Naive thymus-derived CD8-positive, alpha-beta T cell (primary cell): ENCODE measurements at regions not wholly inside any gene's neighbourhood (a gene's known extent, or its start where the extent isn't known, plus 50 kb on each side); places are given as distances from the start of the nearest gene placed in this dataset.

Source experiments
- ATAC-seq, 2 donors: fragments of 150-1000 bp; cut with Tn5 transposase in 1 of 2; sonication (Bioruptor Pico), chemical (Tn5 transposase) in 1 of 2; 1 replicate in 1 of 2; 2 replicates in 1 of 2; pipeline ENCODE4 v1.10.0; 2021; ENCODE audit warnings: mild to moderate bottlenecking in 2 of 2, moderate library complexity in 2 of 2
- POLR2A ChIA-PET: fragments of 350-600 bp; sonication (Branson Sonifier 250); formaldehyde crosslinking; loops from one replicate; lab custom pipeline; 2021; ENCODE audit warnings: antibody characterized with exemption; lab: Charles Lee
- DNase-seq, 10 donors: peaks; one replicate each; pipeline versions ENCODE4 v3.0.0 to v3.0.0-alpha.2; 2020 to 2022
- H3K27ac Mint-ChIP-seq, 10 donors: one replicate each; pipeline ENCODE4 v1.8.0; 2020 to 2022; ENCODE audit warnings: mild to moderate bottlenecking in 10 of 10, mixed read lengths in 10 of 10, moderate library complexity in 4 of 10, inconsistent platforms in 1 of 10
- H3K27me3 Mint-ChIP-seq, 5 donors: one replicate each; pipeline ENCODE4 v1.8.0; 2021 to 2022; ENCODE audit warnings: mixed read lengths in 5 of 5
- H3K36me3 Mint-ChIP-seq, 3 donors: one replicate each; pipeline ENCODE4 v1.8.0; 2020 to 2022; ENCODE audit warnings: mixed read lengths in 3 of 3, mild to moderate bottlenecking in 2 of 3, inconsistent platforms in 1 of 3
- H3K4me1 Mint-ChIP-seq, 4 donors: one replicate each; pipeline ENCODE4 v1.8.0; 2021 to 2022; ENCODE audit warnings: mixed read lengths in 4 of 4
- H3K4me3 Mint-ChIP-seq, 10 donors: one replicate each; pipeline ENCODE4 v1.8.0; 2020 to 2022; ENCODE audit warnings: mild to moderate bottlenecking in 10 of 10, mixed read lengths in 10 of 10, moderate library complexity in 6 of 10, inconsistent platforms in 1 of 10
- H3K9me3 Mint-ChIP-seq, 9 donors: one replicate each; pipeline ENCODE4 v1.8.0; 2020 to 2022; ENCODE audit warnings: mixed read lengths in 9 of 9, mild to moderate bottlenecking in 3 of 9, inconsistent platforms in 1 of 9, moderate library complexity in 1 of 9

DNA sequence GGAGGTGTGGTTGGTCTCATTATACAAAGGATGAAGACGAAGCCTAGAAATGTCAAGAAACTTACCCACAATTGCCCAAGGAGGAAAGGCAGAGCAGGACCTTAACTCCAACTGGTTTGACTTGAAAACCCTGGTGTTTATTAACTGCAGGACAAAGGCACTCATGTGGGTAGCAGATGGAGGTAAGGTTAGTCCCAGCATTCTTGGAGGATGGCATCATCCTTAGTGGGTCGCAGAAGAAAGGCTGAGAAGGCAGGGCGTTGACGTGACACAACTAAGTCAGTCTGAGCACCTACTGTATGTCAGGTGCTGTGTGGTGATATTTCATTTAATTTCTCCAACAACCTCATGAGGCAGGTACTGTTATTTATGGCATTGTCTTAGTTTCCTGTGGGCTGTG, 101.3 kb downstream of the HAPSTR1 start:
- POLR2A ChIA-PET = no interaction called here
- Mint-ChIP-seq H3K4me1 (no peaks in the 10 kb centered on the region), H3K27me3 (peaks cover 4 to 12% (median 5%) of the 10 kb centered on the region in 5 donors), H3K36me3 (no peaks in the 10 kb centered on the region), H3K27ac (no peak overlapping the region), H3K4me3 (no peak overlapping the region), H3K9me3 (no peaks in the 10 kb centered on the region)
- ATAC-seq = no peak
- no peak for DNase-seq

DNA sequence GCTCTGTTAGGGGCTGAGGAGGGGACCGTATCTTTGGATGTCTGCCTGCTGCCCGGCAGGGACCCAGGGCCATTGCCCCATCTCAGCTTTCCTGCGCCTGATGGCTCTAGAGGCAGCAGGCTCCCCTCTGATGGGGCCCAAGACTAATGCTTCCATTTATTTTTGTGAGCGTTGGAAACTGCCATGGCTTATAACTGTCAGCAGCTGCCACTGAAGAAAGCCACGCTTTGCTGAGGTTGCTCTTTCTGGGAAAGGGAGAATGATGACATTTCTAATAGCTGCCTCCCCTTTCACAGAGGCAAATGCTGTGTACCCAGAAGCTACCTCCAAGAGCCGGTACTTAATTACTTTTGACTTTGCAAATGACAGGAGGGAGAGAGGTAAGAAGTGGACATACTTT, 103.8 kb downstream of the HAPSTR1 start:
- Mint-ChIP-seq H3K27ac (no peak overlapping the region), H3K4me3 (no peak overlapping the region), H3K27me3 (peaks cover 5 to 31% (median 11%) of the 10 kb centered on the region in 5 donors), H3K9me3 (no peaks in the 10 kb centered on the region), H3K36me3 (no peaks in the 10 kb centered on the region), H3K4me1 (no peaks in the 10 kb centered on the region)
- DNase-seq = no peak
- no peak for ATAC-seq
- POLR2A ChIA-PET = no interaction called here

DNA sequence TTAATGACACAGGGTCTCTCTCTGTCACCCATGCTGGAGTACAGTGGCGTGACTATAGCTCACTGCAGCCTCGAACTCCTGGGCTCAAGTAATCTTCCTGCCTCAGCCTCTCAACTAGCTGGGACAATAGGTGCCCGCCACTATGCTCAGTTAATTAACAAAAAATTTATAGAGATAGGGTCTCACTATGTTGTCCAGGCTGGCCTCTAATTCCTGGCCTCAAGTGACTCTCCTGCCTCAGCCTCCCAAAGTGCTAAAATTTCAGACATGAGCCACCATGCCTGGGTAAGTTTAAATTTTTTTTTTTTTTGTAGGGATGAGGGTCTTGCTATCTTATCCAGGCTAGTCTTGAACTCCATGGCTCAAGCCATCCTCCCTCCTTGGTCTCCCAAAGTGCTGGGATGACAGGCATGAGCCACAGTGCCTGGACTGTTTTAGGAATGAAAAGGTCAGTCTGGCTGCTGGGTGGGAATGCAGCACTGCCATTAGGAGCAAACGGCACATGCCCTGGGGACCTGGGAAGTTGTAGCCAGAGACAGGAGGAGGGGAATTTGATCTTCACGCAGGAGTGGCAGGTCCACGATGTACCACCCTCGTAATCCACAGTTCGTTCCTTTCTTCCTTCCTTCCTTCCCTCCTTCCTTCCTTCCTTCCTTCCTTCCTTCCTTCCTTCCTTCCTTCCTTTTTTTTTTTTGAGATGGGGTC, 106.7 kb downstream of the HAPSTR1 start:
- Mint-ChIP-seq H3K9me3 (no peaks in the 10 kb centered on the region), H3K27ac (no peak overlapping the region), H3K27me3 (peaks cover 10 to 46% (median 21%) of the 10 kb centered on the region in 5 donors), H3K4me3 (no peak overlapping the region), H3K4me1 (no peaks in the 10 kb centered on the region), H3K36me3 (no peaks in the 10 kb centered on the region)
- ATAC-seq (no peak), DNase-seq (no peak)
- POLR2A ChIA-PET = no interaction called here

DNA sequence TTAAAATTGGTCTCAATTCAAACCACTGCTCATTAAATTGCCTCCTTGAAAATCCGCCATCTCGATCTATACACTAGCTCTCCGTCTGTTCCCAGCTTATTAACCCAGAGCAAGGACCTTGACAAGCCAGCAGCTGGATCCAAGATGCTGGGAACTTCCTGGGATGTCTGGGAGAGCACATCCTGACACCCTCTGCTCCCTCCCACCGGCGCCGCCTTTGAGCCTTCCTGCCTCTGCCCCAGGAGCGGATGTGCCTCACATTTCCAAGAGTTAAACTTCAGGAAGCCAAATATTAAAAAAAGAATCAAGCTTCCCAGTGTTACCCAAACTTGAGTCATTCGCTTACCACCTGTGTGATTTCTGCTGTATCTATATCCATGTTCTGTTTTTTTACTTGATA, 107.9 kb downstream of the HAPSTR1 start:
- Mint-ChIP-seq H3K9me3 (no peaks in the 10 kb centered on the region), H3K27me3 (peaks cover 10 to 44% (median 26%) of the 10 kb centered on the region in 5 donors), H3K4me3 (no peak overlapping the region), H3K27ac (no peak overlapping the region), H3K36me3 (no peaks in the 10 kb centered on the region), H3K4me1 (no peaks in the 10 kb centered on the region)
- ATAC-seq = no peak
- POLR2A ChIA-PET = no interaction called here
- no peak for DNase-seq

DNA sequence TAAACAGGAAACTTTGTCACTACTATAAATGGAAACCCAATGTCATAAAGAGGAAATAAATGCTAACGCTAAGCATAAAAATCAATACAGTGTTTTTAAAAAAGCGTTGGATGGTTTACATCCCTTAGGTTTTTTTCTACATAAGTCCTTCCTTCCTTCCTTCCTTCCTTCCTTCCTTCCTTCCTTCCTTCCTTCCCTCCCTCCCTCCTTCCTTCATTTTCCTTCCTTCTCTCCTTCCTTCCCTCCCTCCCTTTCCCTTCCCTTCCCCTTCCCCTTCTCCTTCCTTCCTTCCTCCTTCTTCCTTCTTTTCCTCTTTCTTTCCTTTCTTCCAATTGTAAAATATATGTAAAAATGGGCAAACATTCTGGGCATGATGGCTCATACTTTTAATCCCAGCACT, 108.3 kb downstream of the HAPSTR1 start:
- no peak for ATAC-seq
- Mint-ChIP-seq H3K4me3 (no peak overlapping the region), H3K27ac (no peak overlapping the region), H3K36me3 (no peaks in the 10 kb centered on the region), H3K4me1 (no peaks in the 10 kb centered on the region), H3K9me3 (no peaks in the 10 kb centered on the region), H3K27me3 (peaks cover 12 to 44% (median 26%) of the 10 kb centered on the region in 5 donors)
- no peak for DNase-seq
- POLR2A ChIA-PET = no interaction called here

DNA sequence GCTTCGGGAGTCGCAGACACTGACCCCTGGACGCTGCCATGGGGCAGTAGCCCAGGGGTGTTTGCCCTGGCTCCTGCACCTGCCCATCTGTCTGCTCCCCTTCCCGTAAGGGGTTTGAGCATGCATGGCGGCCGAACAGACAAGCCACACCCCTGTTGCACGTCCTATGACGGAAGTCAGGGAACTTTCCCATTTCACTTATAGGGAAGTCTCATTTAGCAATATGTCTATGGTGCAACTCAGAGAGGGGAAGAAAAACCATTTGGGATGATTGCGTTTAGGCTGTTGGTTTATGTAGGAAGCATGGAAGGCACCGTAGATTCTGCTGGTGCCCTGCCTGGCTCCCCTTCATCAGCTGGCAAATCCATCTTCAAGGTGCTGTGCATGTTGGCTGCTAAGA, 112.5 kb downstream of the HAPSTR1 start:
- Mint-ChIP-seq H3K27me3 (peaks cover 12 to 48% (median 34%) of the 10 kb centered on the region in 5 donors), H3K27ac (no peak overlapping the region), H3K9me3 (no peaks in the 10 kb centered on the region), H3K36me3 (no peaks in the 10 kb centered on the region), H3K4me3 (no peak overlapping the region), H3K4me1 (no peaks in the 10 kb centered on the region)
- ATAC-seq (no peak), DNase-seq (no peak)
- POLR2A ChIA-PET = no interaction called here

DNA sequence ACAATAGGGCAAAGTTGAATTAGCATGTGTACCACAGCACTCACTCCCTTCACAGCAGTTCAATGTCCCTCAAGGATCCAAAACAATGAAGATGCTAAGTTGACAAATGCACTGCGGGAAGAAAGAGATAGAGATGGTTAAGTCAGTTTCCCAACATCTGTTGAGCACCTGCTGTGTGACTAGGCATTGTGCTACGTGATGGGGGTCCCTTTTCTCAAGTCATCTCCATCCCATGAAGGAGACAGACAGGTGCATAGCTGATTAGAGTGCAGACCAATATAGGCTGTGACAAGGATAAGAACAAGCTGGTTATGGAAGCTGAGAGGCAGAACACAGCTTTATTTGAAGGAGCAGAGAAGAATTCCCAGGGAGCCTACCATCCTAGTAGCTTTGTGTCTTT, 114.2 kb downstream of the HAPSTR1 start:
- POLR2A ChIA-PET = no interaction called here
- Mint-ChIP-seq H3K9me3 (no peaks in the 10 kb centered on the region), H3K36me3 (no peaks in the 10 kb centered on the region), H3K27me3 (peaks cover 12 to 40% (median 32%) of the 10 kb centered on the region in 5 donors), H3K27ac (no peak overlapping the region), H3K4me3 (no peak overlapping the region), H3K4me1 (no peaks in the 10 kb centered on the region)
- DNase-seq (no peak), ATAC-seq (no peak)

DNA sequence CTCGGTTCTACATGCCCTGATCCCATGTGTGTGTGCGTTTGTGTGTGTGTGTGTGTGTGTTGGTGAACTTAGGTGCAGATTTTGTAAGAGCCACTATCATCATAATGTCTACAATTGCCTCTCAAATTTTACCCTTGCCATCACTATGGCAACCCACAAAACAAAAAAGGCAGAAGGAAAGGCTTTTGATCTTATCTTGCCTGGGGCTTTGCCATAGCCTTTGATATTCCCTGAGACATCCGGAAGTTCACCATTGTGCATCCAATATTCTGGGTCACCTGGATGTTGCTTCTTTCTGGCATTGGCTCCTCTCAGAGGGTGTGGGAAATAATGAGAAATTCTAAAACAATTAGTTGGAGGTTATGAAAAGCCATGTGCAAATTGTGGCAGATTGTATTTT, 114.7 kb downstream of the HAPSTR1 start:
- H3K36me3 Mint-ChIP-seq = no peaks in the 10 kb centered on the region
- no peaks in the 10 kb centered on the region for H3K4me1 Mint-ChIP-seq
- no peak overlapping the region for H3K4me3 Mint-ChIP-seq
- ATAC-seq = no peak
- no peak overlapping the region for H3K27ac Mint-ChIP-seq
- POLR2A ChIA-PET = no interaction called here
- no peak for DNase-seq
- peaks cover 12 to 36% (median 29%) of the 10 kb centered on the region in 5 donors for H3K27me3 Mint-ChIP-seq
- H3K9me3 Mint-ChIP-seq = no peaks in the 10 kb centered on the region

DNA sequence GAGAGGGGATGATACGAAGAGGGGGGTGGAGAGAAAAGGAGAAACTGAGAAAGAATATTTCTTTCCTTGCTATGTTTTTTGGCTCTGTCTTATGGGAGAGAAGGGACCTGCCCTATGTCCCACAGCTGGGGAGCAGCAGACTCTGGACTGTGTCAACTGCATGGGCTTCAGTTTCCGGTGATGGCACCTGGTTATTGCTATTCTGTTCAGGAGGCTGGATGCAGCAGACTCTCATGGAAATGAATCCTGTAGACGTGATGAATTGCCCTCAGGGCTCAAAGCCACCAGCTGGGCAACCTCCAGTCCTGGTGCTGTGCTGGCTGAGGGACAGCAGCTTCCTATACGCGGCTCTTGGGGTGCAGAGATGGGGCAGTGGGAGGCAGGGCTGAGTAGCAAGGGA, 121.2 kb downstream of the HAPSTR1 start:
- H3K9me3 Mint-ChIP-seq = peaks cover 0 to 4% (median 0%) of the 10 kb centered on the region in 9 donors
- DNase-seq (no peak), ATAC-seq (no peak)
- H3K27me3 Mint-ChIP-seq = peaks cover 8 to 42% (median 11%) of the 10 kb centered on the region in 5 donors
- H3K27ac Mint-ChIP-seq = no peak overlapping the region
- no peak overlapping the region for H3K4me3 Mint-ChIP-seq
- H3K4me1 Mint-ChIP-seq = no peaks in the 10 kb centered on the region
- H3K36me3 Mint-ChIP-seq = no peaks in the 10 kb centered on the region
- POLR2A ChIA-PET = no interaction called here

DNA sequence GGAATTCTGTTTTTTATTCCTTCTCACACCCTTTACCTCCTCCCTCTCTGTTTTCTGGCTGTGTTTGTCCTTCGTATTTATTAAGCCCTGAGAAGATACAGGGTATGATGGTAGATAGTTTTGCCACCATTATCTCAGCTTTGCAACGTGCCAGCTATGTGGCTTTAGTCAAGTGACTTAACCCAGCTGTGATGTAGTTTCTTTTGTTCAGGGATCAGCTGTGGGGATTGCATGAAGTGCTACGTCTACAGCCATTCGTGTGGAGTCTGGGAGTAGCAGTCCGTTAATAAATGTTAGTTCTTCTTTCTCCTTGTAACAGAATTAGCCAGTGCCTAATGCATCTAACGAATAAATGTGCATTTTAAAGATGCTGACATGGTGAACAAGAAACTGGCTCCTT, 128.4 kb downstream of the HAPSTR1 start:
- Mint-ChIP-seq H3K36me3 (no peaks in the 10 kb centered on the region), H3K9me3 (peaks cover 0 to 4% (median 0%) of the 10 kb centered on the region in 9 donors), H3K4me1 (no peaks in the 10 kb centered on the region), H3K27ac (no peak overlapping the region), H3K4me3 (no peak overlapping the region), H3K27me3 (peaks cover 2 to 10% (median 6%) of the 10 kb centered on the region in 5 donors)
- ATAC-seq = no peak
- POLR2A ChIA-PET = no interaction called here
- no peak for DNase-seq

DNA sequence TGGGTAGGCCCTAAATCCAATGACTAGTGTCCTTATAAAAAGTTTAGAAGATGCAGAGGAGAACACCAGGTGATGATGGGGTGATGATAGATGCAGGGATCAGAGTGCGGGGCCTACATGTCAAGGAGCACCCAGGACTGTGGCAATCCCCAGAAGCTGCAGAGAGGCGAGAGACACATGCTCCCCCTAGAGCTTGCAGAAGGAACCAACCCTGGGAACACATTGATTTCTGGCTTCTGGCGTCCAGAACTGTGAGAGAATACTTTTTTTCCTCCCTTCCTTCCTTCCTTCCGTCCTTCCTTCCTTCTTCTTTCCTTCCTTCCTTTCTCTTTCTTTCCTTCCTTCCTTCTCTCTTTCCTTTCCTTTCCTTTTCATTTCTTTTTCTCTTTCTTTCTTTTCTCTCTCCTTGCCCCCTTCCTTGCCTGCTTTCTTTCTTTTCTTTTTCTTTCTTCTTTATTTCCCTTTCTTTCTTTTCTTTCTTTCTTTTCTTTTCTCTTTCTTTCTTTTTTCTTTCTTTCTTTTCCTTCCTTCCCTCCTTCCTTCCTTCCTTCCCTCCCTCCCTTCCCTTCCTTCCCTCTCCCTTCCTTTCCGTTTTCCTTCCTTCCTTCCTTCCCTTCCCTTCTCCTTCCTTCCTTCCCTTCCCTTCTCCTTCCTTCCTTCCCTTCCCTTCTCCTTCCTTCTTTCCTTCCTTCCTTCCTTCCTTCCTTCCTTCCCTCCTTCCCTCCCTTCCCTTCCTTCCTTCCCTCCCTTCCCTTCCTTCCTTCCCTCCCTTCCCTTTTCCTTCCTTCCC, 134.3 kb downstream of the HAPSTR1 start:
- no peaks in the 10 kb centered on the region for H3K4me1 Mint-ChIP-seq
- DNase-seq (no peak), ATAC-seq (no peak)
- H3K27me3 Mint-ChIP-seq = peaks cover 9 to 16% (median 12%) of the 10 kb centered on the region in 5 donors
- POLR2A ChIA-PET = no interaction called here
- no peaks in the 10 kb centered on the region for H3K36me3 Mint-ChIP-seq
- H3K9me3 Mint-ChIP-seq = peaks cover 0 to 4% (median 0%) of the 10 kb centered on the region in 9 donors
- H3K27ac Mint-ChIP-seq = peak overlapping the region in 1 of 10 donors; percentile 27
- no peak overlapping the region for H3K4me3 Mint-ChIP-seq

DNA sequence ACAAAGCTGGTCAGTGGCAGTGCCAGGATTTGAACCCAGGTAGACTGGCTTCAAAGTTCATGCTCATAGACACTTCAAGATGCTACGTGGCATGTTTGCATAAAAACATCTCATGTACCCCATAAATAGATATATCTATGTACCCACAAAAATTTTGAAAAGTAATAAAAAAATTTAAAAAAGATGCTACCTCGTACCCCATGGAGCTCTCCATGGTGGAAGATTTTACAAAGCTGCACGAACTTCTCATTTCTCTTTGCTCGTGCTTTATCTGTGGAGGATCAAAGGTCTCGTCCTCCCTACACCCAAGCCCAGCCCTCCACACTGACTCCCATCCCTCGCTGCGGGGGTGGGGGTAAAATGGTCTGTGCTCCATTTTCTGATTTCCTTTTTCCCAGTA, 135.5 kb downstream of the HAPSTR1 start:
- H3K27me3 Mint-ChIP-seq = peaks cover 10 to 16% (median 14%) of the 10 kb centered on the region in 5 donors
- POLR2A ChIA-PET = no interaction called here
- ATAC-seq = no peak
- H3K36me3 Mint-ChIP-seq = no peaks in the 10 kb centered on the region
- no peak overlapping the region for H3K4me3 Mint-ChIP-seq
- no peak for DNase-seq
- H3K4me1 Mint-ChIP-seq = no peaks in the 10 kb centered on the region
- H3K27ac Mint-ChIP-seq = no peak overlapping the region
- H3K9me3 Mint-ChIP-seq = peaks cover 0 to 4% (median 0%) of the 10 kb centered on the region in 9 donors

DNA sequence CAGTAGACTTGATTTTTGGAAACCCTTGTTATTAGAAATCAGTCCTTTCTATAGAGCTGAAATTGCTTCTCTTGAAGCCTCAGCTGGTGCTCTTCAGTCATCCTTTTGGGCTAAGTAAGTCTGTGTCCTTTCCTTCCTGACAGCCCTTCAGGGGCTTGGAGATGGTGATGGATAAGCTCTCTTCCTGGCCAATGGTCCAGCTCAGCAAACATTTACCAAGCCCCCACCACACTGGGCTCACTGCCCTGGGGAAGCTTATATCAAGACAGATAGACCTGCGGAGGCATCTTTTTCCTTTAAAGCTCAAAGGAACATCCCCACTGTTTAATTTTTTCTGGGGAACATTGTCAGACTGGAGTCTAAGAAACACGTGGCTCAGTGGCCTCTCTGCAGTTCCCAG, 139.6 kb downstream of the HAPSTR1 start:
- POLR2A ChIA-PET = no interaction called here

More for the DNA sequence above, 139.6 kb downstream of the HAPSTR1 start:
- ATAC-seq (no peak), DNase-seq (no peak)
- Mint-ChIP-seq H3K27me3 (peaks cover 9 to 18% (median 14%) of the 10 kb centered on the region in 5 donors), H3K9me3 (no peaks in the 10 kb centered on the region), H3K4me1 (no peaks in the 10 kb centered on the region), H3K36me3 (no peaks in the 10 kb centered on the region), H3K27ac (peak overlapping the region in 1 of 10 donors; percentile 18), H3K4me3 (no peak overlapping the region)
